H1 (cell line): ENCODE measurements at regions not wholly inside any gene's neighbourhood (a gene's known extent, or its start where the extent isn't known, plus 50 kb on each side); places are given as distances from the start of the nearest gene placed in this dataset.

Experiments
- CTCF ChIA-PET: fragments of 300-600 bp; sonication (Branson Sonifier 250); formaldehyde crosslinking; loops from one replicate; lab custom pipeline; 2021; ENCODE audit not compliant: partially characterized antibody; lab: Charles Lee
- POLR2A ChIA-PET: fragments of 300-600 bp; sonication (Branson Sonifier 250); formaldehyde crosslinking; loops from one replicate; lab custom pipeline; 2021; ENCODE audit warnings: inconsistent platforms; ENCODE audit not compliant: partially characterized antibody; lab: Charles Lee
- DNase-seq, 2 experiments: peaks; one replicate each; pipeline versions ENCODE4 v3.0.0 to v3.0.0-alpha.2; 2010 to 2022; ENCODE audit warnings: low spot score in 2 of 2, low read depth in 1 of 2, mixed read lengths in 1 of 2
- FAIRE-seq: peaks from 2 replicates; lab custom pipeline; 2011; peaks lifted over from hg19 to GRCh38; lab: Jason Lieb, UNC
- H2AFZ ChIP-seq: 2 replicates; pipeline ENCODE4 v1.8.1; 2012; ENCODE audit warnings: low read length, inconsistent platforms
- H2AK5ac ChIP-seq: 2 replicates; pipeline ENCODE4 v1.6.1; 2013; ENCODE audit warnings: low read depth, low read length
- H2BK120ac ChIP-seq: replicated peaks from 2 replicates; pipeline ENCODE3; 2013; ENCODE audit warnings: low read depth, low read length, inconsistent platforms
- H2BK12ac ChIP-seq: 2 replicates; pipeline ENCODE4 v1.6.1; 2013; ENCODE audit warnings: low read depth, low read length
- H2BK15ac ChIP-seq: 2 replicates; pipeline ENCODE4 v1.6.1; 2013; ENCODE audit warnings: low read length
- H2BK20ac ChIP-seq: 2 replicates; pipeline ENCODE4 v1.6.1; 2013; ENCODE audit warnings: low read length
- H2BK5ac ChIP-seq: 2 replicates; pipeline ENCODE4 v1.6.1; 2013; ENCODE audit warnings: low read depth, low read length
- H3K14ac ChIP-seq: 2 replicates; pipeline ENCODE4 v1.6.1; 2013; ENCODE audit warnings: inconsistent platforms; ENCODE audit not compliant: insufficient read length
- H3K18ac ChIP-seq: 2 replicates; pipeline ENCODE4 v1.6.1; 2013; ENCODE audit warnings: low read length; ENCODE audit errors: extremely low read depth
- H3K23ac ChIP-seq: 2 replicates; pipeline ENCODE4 v1.6.1; 2013; ENCODE audit warnings: inconsistent platforms; ENCODE audit not compliant: insufficient read length
- H3K23me2 ChIP-seq: 2 replicates; pipeline ENCODE4 v1.6.1; 2013; ENCODE audit warnings: low read depth, low read length
- H3K27ac ChIP-seq: 2 replicates; pipeline ENCODE4 v1.6.1; 2011; ENCODE audit warnings: low read depth, low read length, inconsistent platforms
- H3K27me3 ChIP-seq, 4 experiments: replicated peaks in 1 of 4; 1 replicate in 1 of 4; 2 replicates in 3 of 4; pipeline versions ENCODE4 v1.6.1 to v1.8.1; 2011 to 2013; ENCODE audit warnings: low read length in 3 of 4, mild to moderate bottlenecking in 3 of 4, inconsistent platforms in 2 of 4, mixed read lengths in 2 of 4, moderate library complexity in 1 of 4; ENCODE audit not compliant: control insufficient read depth in 3 of 4, insufficient read depth in 3 of 4; ENCODE audit errors: extremely low read depth in 1 of 4
- H3K36me3 ChIP-seq, 4 experiments: 2 replicates each; pipeline versions ENCODE4 v1.6.1 to v1.8.1; 2011 to 2013; ENCODE audit warnings: mild to moderate bottlenecking in 4 of 4, low read length in 3 of 4, moderate library complexity in 2 of 4, control low read depth in 1 of 4, inconsistent platforms in 1 of 4; ENCODE audit not compliant: insufficient read depth in 4 of 4, control insufficient read depth in 2 of 4
- H3K4ac ChIP-seq: replicated peaks from 2 replicates; pipeline ENCODE3; 2013; ENCODE audit warnings: low read length, low read depth, mixed read lengths, inconsistent platforms; ENCODE audit not compliant: insufficient read length
- H3K4me1 ChIP-seq, 4 experiments: replicated peaks in 1 of 4; 1 replicate in 1 of 4; 2 replicates in 3 of 4; pipeline versions ENCODE4 v1.6.1 to v1.8.1; 2011 to 2013; ENCODE audit warnings: low read length in 3 of 4, inconsistent platforms in 2 of 4, mixed read lengths in 1 of 4; ENCODE audit not compliant: insufficient read depth in 4 of 4, control insufficient read depth in 3 of 4
- H3K4me2 ChIP-seq, 2 experiments: 2 replicates each; pipeline versions ENCODE4 v1.6.1 to v1.8.1; 2011 to 2013; ENCODE audit warnings: low read depth in 2 of 2, low read length in 2 of 2, control low read depth in 1 of 2, inconsistent platforms in 1 of 2, mild to moderate bottlenecking in 1 of 2; ENCODE audit not compliant: insufficient read depth in 1 of 2
- H3K4me3 ChIP-seq, 4 experiments: fragments of 200-600, 300-600 bp in 1 of 4; sonication (generic), shearing (Covaris generic), sonication (Bioruptor Twin) in 1 of 4; 2 replicates each; pipeline versions ENCODE4 v1.5.1 to v1.8.1; 2011 to 2016; ENCODE audit warnings: low read length in 4 of 4, low read depth in 3 of 4, control low read depth in 2 of 4, inconsistent platforms in 2 of 4, mild to moderate bottlenecking in 2 of 4, mixed read lengths in 1 of 4, moderate library complexity in 1 of 4; ENCODE audit not compliant: insufficient read depth in 2 of 4; ENCODE audit errors: extremely low read depth in 1 of 4
- H3K56ac ChIP-seq: replicated peaks from 2 replicates; pipeline ENCODE3; 2013; ENCODE audit warnings: low read depth, mild to moderate bottlenecking, mixed read lengths, low read length, inconsistent platforms; ENCODE audit not compliant: insufficient read length
- H3K79me1 ChIP-seq: 2 replicates; pipeline ENCODE4 v1.6.1; 2013; ENCODE audit warnings: low read depth, low read length, control low read depth
- H3K79me2 ChIP-seq, 2 experiments: 2 replicates each; pipeline versions ENCODE4 v1.6.1 to v1.8.1; 2012 to 2013; ENCODE audit warnings: low read length in 2 of 2, mild to moderate bottlenecking in 2 of 2, inconsistent platforms in 1 of 2; ENCODE audit not compliant: insufficient read depth in 2 of 2, control insufficient read depth in 1 of 2
- H3K9ac ChIP-seq, 4 experiments: replicated peaks in 1 of 4; 1 replicate in 1 of 4; 2 replicates in 3 of 4; pipeline versions ENCODE4 v1.6.1 to v1.8.1; 2011 to 2013; ENCODE audit warnings: low read depth in 3 of 4, low read length in 3 of 4, control low read depth in 2 of 4, mild to moderate bottlenecking in 2 of 4, moderate library complexity in 2 of 4, inconsistent platforms in 1 of 4; ENCODE audit errors: extremely low read depth in 1 of 4
- H3K9me3 ChIP-seq, 2 experiments: 2 replicates each; pipeline versions ENCODE4 v1.6.1 to v1.8.1; 2012 to 2013; ENCODE audit warnings: mild to moderate bottlenecking in 2 of 2, moderate library complexity in 2 of 2, control low read depth in 1 of 2, inconsistent platforms in 1 of 2, low read depth in 1 of 2, low read length in 1 of 2, mixed read lengths in 1 of 2; ENCODE audit not compliant: insufficient read depth in 2 of 2
- H4K20me1 ChIP-seq, 2 experiments: replicated peaks in 1 of 2; 2 replicates each; pipeline versions ENCODE3 to v1.8.1; 2011 to 2013; ENCODE audit warnings: inconsistent platforms in 2 of 2, low read length in 2 of 2, mild to moderate bottlenecking in 1 of 2; ENCODE audit not compliant: insufficient read depth in 2 of 2, control insufficient read depth in 1 of 2
- H4K5ac ChIP-seq: 2 replicates; pipeline ENCODE4 v1.6.1; 2013; ENCODE audit warnings: low read length, low read depth, mixed read lengths, inconsistent platforms; ENCODE audit not compliant: insufficient read length
- H4K8ac ChIP-seq: 2 replicates; pipeline ENCODE4 v1.8.0; 2013; ENCODE audit warnings: mild to moderate bottlenecking, moderate library complexity, low read length, inconsistent platforms; ENCODE audit not compliant: insufficient read depth; ENCODE audit errors: extremely low read depth
- H4K91ac ChIP-seq: replicated peaks from 2 replicates; pipeline ENCODE3; 2013; ENCODE audit warnings: low read length, mixed read lengths, inconsistent platforms; ENCODE audit not compliant: insufficient read length
- BCL11A ChIP-seq, 2 experiments: IDR thresholded peaks; one replicate each; pipeline ENCODE4 v1.6.1; 2011; ENCODE audit warnings: low read depth in 2 of 2, low read length in 2 of 2, mild to moderate bottlenecking in 2 of 2
- BRCA1 ChIP-seq: IDR thresholded peaks from 2 replicates; pipeline ENCODE4 v1.6.1; 2012; ENCODE audit warnings: low read depth, low read length, improper control_type of control experiment
- CEBPB ChIP-seq: IDR thresholded peaks from 2 replicates; pipeline ENCODE4 v1.6.1; 2012; ENCODE audit warnings: low read depth, low read length
- CHD2 ChIP-seq: IDR thresholded peaks from 2 replicates; pipeline ENCODE4 v1.6.1; 2012; ENCODE audit warnings: low read length, improper control_type of control experiment
- CTBP2 ChIP-seq: IDR thresholded peaks from 2 replicates; pipeline ENCODE4 v1.7.0; 2011; ENCODE audit warnings: borderline replicate concordance, mild to moderate bottlenecking, moderate library complexity, mixed read lengths, low read length; ENCODE audit not compliant: insufficient read depth, insufficient read length
- JUND ChIP-seq: IDR thresholded peaks from 2 replicates; pipeline ENCODE4 v1.6.1; 2011; ENCODE audit warnings: mild to moderate bottlenecking, improper control_type of control experiment, low read length
- KDM4A ChIP-seq: IDR thresholded peaks from one replicate; pipeline ENCODE4 v1.7.1; 2012; ENCODE audit warnings: low read depth, mild to moderate bottlenecking, moderate library complexity, low read length, inconsistent platforms; ENCODE audit not compliant: severe bottlenecking
- NANOG ChIP-seq: IDR thresholded peaks from 2 replicates; pipeline ENCODE4 v1.6.1; 2011; ENCODE audit warnings: low read length, low read depth, mild to moderate bottlenecking, inconsistent platforms; ENCODE audit not compliant: insufficient read depth, poor library complexity, severe bottlenecking
- NRF1 ChIP-seq: IDR thresholded peaks from 2 replicates; pipeline ENCODE4 v1.6.1; 2011; ENCODE audit warnings: mild to moderate bottlenecking, low read depth, low read length, improper control_type of control experiment
- SP4 ChIP-seq: IDR thresholded peaks from 2 replicates; pipeline ENCODE4 v1.6.1; 2012; ENCODE audit warnings: low read length, inconsistent platforms
- SUZ12 ChIP-seq: fragments of 200-600 bp; sonication (generic); IDR thresholded peaks from 2 replicates; pipeline ENCODE4 v1.6.1; 2012; ENCODE audit warnings: mild to moderate bottlenecking, inconsistent platforms, low read length, moderate library complexity, mixed read lengths
- TBP ChIP-seq: IDR thresholded peaks from 2 replicates; pipeline ENCODE4 v1.6.1; 2011; ENCODE audit warnings: low read depth, low read length, improper control_type of control experiment
- TEAD4 ChIP-seq: IDR thresholded peaks from 2 replicates; pipeline ENCODE4 v1.6.1; 2012; ENCODE audit warnings: low read depth, low read length, inconsistent platforms, mixed read lengths
- WGBS, 2 experiments: shearing (Covaris generic) in 1 of 2; methylation state at CpG; one replicate each; pipeline versions ENCODE4 v1.1.6 to v1.1.7; 2013 to 2015; ENCODE audit warnings: low lambda C conversion rate in 2 of 2, mixed read lengths in 2 of 2, inconsistent platforms in 1 of 2, low coverage in 1 of 2, missing lambda C conversion rate in 1 of 2; ENCODE audit not compliant: insufficient replicate concordance in 2 of 2, insufficient coverage in 1 of 2, insufficient read length in 1 of 2; ENCODE audit errors: extremely low coverage in 1 of 2, missing lambda C conversion rate in 1 of 2; 5-methylcytosine and 5-hydroxymethylcytosine counted together
- TF ChIP-seq, protein P1 (sequence below): IDR thresholded peaks from 2 replicates; pipeline ENCODE4 v1.6.1; 2012; ENCODE audit warnings: inconsistent platforms
- TF ChIP-seq, protein P2 (sequence below): IDR thresholded peaks from 2 replicates; pipeline ENCODE4 v1.6.1; 2011; ENCODE audit warnings: low read depth, mild to moderate bottlenecking, low read length; ENCODE audit not compliant: insufficient read depth

DNA sequence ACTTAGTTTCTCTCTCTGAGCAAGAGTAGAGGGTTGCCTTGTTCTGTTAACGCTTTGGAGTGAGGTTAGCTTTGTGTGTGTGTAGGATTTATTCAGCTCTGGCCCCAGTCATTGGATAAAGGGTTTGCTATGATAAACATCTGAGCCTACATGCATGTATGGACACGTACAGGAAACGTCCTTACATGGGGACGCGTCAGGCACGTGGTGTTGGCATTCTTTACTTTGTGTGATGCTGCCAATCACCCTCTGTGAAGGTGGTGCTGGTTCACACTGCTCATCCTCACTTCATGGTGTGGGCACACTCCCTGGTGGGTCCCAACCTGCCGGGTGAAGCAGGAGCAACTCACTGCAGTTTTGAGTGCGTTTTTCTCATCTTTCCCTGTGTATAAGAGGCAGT lies 53.4 kb upstream of the CD93 start:
- POLR2A ChIA-PET: no interaction called here
- Histone ChIP-seq H4K91ac (peak overlapping the region; percentile 5), H2AFZ (no peak overlapping the region), H3K23ac (no peak overlapping the region), H2BK20ac (no peak overlapping the region), H3K4ac (no peak overlapping the region), H3K79me1 (no peaks in the 10 kb centered on the region), H3K79me2 (no peaks in the 10 kb centered on the region), H2BK5ac (no peak overlapping the region), H3K27ac (no peak overlapping the region), H2BK12ac (no peak overlapping the region), H3K18ac (no peak overlapping the region), H3K27me3 (no peaks in the 10 kb centered on the region), H2BK120ac (no peak overlapping the region), H3K4me1 (peaks cover 0 to 3% (median 0%) of the 10 kb centered on the region in 4 experiments; a peak in 1 of 7 replicates), H3K56ac (no peak overlapping the region), H4K5ac (no peak overlapping the region), H3K23me2 (no peaks in the 10 kb centered on the region; the same call in 1 of the 2 replicates), H4K20me1 (no peaks in the 10 kb centered on the region), H3K14ac (no peak overlapping the region), H2AK5ac (no peak overlapping the region), H2BK15ac (no peak overlapping the region), H3K36me3 (no peaks in the 10 kb centered on the region), H3K9me3 (no peaks in the 10 kb centered on the region), H3K4me2 (no peak overlapping the region), H3K9ac (no peak overlapping the region), H3K4me3 (no peak overlapping the region), H4K8ac (no peak overlapping the region)
- WGBS, 2 experiments: 88% methylated on average over 8 of the region's 8 CpGs; no CpG with 5 or more reads in 1 of the 2 experiments
- no peak for FAIRE-seq
- CTCF ChIA-PET: no interaction called here
- no peak for DNase-seq
- no peak for TF ChIP-seq CHD2
- TF ChIP-seq TEAD4: no peak
- TF ChIP-seq SUZ12: no peak
- no peak for TF ChIP-seq CTBP2
- TF ChIP-seq, protein P1, sequence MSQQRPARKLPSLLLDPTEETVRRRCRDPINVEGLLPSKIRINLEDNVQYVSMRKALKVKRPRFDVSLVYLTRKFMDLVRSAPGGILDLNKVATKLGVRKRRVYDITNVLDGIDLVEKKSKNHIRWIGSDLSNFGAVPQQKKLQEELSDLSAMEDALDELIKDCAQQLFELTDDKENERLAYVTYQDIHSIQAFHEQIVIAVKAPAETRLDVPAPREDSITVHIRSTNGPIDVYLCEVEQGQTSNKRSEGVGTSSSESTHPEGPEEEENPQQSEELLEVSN: no peak
- no peak for TF ChIP-seq BCL11A (IDR thresholded peaks at IDR 0.05; ENCODE audit: low read depth in 2 of 2, low read length in 2 of 2)
- TF ChIP-seq TBP: no peak
- no peak for TF ChIP-seq NRF1
- TF ChIP-seq JUND: no peak
- TF ChIP-seq NANOG: no peak
- TF ChIP-seq, protein P2, sequence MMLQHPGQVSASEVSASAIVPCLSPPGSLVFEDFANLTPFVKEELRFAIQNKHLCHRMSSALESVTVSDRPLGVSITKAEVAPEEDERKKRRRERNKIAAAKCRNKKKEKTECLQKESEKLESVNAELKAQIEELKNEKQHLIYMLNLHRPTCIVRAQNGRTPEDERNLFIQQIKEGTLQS: no peak
- TF ChIP-seq KDM4A: no peak
- TF ChIP-seq BRCA1: no peak
- TF ChIP-seq CEBPB: no peak
- TF ChIP-seq SP4: no peak
